ENCODE measurements at regions not wholly inside any gene's neighbourhood (a gene's known extent, or its start where the extent isn't known, plus 50 kb on each side); places are given as distances from the start of the nearest gene placed in this dataset.

GRCh38 chr10:78360284-78360683 lies 326.6 kb downstream of the RPS24 start:
- intact Hi-C loops (cut with DNase I; ENCODE audit: low total_unique reads), result no loop called here
- no peak for TF ChIP-seq POLR2A (IDR thresholded peaks at IDR 0.05)
- TF ChIP-seq, protein P1, sequence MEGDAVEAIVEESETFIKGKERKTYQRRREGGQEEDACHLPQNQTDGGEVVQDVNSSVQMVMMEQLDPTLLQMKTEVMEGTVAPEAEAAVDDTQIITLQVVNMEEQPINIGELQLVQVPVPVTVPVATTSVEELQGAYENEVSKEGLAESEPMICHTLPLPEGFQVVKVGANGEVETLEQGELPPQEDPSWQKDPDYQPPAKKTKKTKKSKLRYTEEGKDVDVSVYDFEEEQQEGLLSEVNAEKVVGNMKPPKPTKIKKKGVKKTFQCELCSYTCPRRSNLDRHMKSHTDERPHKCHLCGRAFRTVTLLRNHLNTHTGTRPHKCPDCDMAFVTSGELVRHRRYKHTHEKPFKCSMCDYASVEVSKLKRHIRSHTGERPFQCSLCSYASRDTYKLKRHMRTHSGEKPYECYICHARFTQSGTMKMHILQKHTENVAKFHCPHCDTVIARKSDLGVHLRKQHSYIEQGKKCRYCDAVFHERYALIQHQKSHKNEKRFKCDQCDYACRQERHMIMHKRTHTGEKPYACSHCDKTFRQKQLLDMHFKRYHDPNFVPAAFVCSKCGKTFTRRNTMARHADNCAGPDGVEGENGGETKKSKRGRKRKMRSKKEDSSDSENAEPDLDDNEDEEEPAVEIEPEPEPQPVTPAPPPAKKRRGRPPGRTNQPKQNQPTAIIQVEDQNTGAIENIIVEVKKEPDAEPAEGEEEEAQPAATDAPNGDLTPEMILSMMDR (IDR thresholded peaks at IDR 0.05 in 4 of 5, conservative IDR thresholded peaks at IDR 0.05 in 1 of 5), result no peak
- H3K27ac ChIP-seq, result no peak overlapping the region
- DNase-seq (no peak), ATAC-seq (no peak)
- no peak overlapping the region for H3K4me3 ChIP-seq
- no peaks in the 10 kb centered on the region for H3K9me3 ChIP-seq
- in situ Hi-C loops (cut with MboI; ENCODE audit: low sequenced_read_pairs in 4 of 4), result no loop called here
- no peaks in the 10 kb centered on the region for H3K36me3 ChIP-seq
- H3K4me1 ChIP-seq, result no peaks in the 10 kb centered on the region
- H3K27me3 ChIP-seq, result no peaks in the 10 kb centered on the region

DNA sequence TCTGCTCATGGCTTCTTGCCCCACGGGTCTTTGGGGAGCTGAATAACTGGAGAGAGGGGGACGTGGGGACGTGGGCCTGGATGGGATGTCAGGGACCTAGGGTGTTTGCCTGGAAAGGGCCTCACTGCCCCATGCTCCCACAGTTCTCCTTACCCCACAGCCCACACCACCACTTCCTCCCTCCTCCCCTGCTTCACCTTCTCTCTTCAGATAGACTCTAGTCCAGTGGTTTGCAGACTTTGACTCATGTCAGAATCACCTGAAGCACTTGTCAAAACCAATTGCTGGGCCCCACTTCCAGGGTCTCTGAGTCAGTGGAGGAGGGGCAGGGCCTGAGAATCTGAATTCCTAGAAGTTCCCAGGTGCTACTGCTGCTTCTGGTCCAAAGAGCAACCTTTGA lies 327.4 kb downstream of the RPS24 start:
- no peaks in the 10 kb centered on the region for H3K27me3 ChIP-seq

GRCh38 chr10:78362406-78363022 lies 328.9 kb downstream of the RPS24 start:
- DNase-seq, result peak; percentile 23 to 28
- H3K4me1 ChIP-seq, result no peaks in the 10 kb centered on the region
- in situ Hi-C loops (cut with MboI; ENCODE audit: low sequenced_read_pairs in 4 of 4), result no loop called here
- H3K4me3 ChIP-seq, result no peak overlapping the region
- H3K27me3 ChIP-seq, result no peaks in the 10 kb centered on the region
- H3K9me3 ChIP-seq, result no peaks in the 10 kb centered on the region
- intact Hi-C loops (cut with DNase I; ENCODE audit: low total_unique reads), result no loop called here
- H3K27ac ChIP-seq, result no peak overlapping the region
- ATAC-seq, result no peak
- H3K36me3 ChIP-seq, result no peaks in the 10 kb centered on the region
- no peak for TF ChIP-seq POLR2A (IDR thresholded peaks at IDR 0.05)

More for the DNA sequence above, 327.4 kb downstream of the RPS24 start:
- Histone ChIP-seq H3K36me3 (no peaks in the 10 kb centered on the region), H3K9me3 (no peaks in the 10 kb centered on the region), H3K4me3 (no peak overlapping the region), H3K4me1 (no peaks in the 10 kb centered on the region), H3K27ac (no peak overlapping the region)
- no peak for ATAC-seq
- TF ChIP-seq POLR2A (IDR thresholded peaks at IDR 0.05), result no peak
- TF ChIP-seq, protein P1 (IDR thresholded peaks at IDR 0.05 in 4 of 5, conservative IDR thresholded peaks at IDR 0.05 in 1 of 5), result no peak
- in situ Hi-C loops (cut with MboI; ENCODE audit: low sequenced_read_pairs in 4 of 4) (no loop called here), intact Hi-C loops (cut with DNase I; ENCODE audit: low total_unique reads) (no loop called here)
- DNase-seq, result no peak

DNA sequence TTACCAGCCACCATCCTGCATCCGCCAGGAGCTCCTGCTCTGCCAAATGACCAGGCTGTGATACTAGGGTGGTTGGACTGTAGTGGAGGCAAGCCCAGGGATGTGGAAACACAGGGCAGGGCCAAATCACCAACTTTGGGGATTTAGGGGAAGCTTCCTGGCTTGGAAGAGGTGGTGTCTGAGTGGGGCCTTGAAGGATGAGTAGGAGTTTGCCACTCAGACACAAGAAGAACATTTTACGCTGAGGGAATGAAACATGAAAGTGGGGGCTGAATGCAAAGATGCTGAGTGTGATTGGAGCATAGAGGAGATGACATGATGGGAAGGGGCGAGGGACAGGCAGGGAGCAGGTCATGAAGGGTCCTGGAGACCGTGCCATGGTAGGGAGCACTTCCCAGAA lies 329.5 kb downstream of the RPS24 start:
- Histone ChIP-seq H3K4me1 (no peaks in the 10 kb centered on the region), H3K27me3 (no peaks in the 10 kb centered on the region), H3K27ac (no peak overlapping the region), H3K4me3 (no peak overlapping the region), H3K9me3 (no peaks in the 10 kb centered on the region), H3K36me3 (no peaks in the 10 kb centered on the region)
- intact Hi-C loops (cut with DNase I; ENCODE audit: low total_unique reads), result no loop called here
- in situ Hi-C loops (cut with MboI; ENCODE audit: low sequenced_read_pairs in 4 of 4), result no loop called here
- ATAC-seq, result no peak
- TF ChIP-seq, protein P1 (IDR thresholded peaks at IDR 0.05 in 4 of 5, conservative IDR thresholded peaks at IDR 0.05 in 1 of 5), result no peak
- TF ChIP-seq POLR2A (IDR thresholded peaks at IDR 0.05), result no peak
- DNase-seq, result no peak

- in situ Hi-C loops (cut with MboI; ENCODE audit: low sequenced_read_pairs in 4 of 4), result no loop called here
- TF ChIP-seq, protein P1 (IDR thresholded peaks at IDR 0.05 in 4 of 5, conservative IDR thresholded peaks at IDR 0.05 in 1 of 5), result no peak
- TF ChIP-seq POLR2A (IDR thresholded peaks at IDR 0.05), result no peak
- no peaks in the 10 kb centered on the region for H3K27me3 ChIP-seq
- no peak for DNase-seq
- H3K4me1 ChIP-seq, result no peaks in the 10 kb centered on the region
- H3K36me3 ChIP-seq, result no peaks in the 10 kb centered on the region
- intact Hi-C loops (cut with DNase I; ENCODE audit: low total_unique reads), result no loop called here
- H3K27ac ChIP-seq, result no peak overlapping the region
- ATAC-seq, result no peak
- H3K9me3 ChIP-seq, result no peaks in the 10 kb centered on the region
- H3K4me3 ChIP-seq, result no peak overlapping the region
Observed at GRCh38 chr10:78365694-78366093, 332.0 kb downstream of the RPS24 start.

Data from gastrocnemius medialis (tissue), 4 donors.